HG03558 (cell line): ENCODE measurements at regions not wholly inside any gene's neighbourhood (a gene's known extent, or its start where the extent isn't known, plus 50 kb on each side); places are given as distances from the start of the nearest gene placed in this dataset.
"Not testable (repeated sequence)": the region's sequence is repeated elsewhere in the genome, so short reads cannot be mapped to it uniquely, and the experiment has no call there.

Experiments
- ATAC-seq: cut with Tn5 transposase; IDR thresholded peaks from one replicate; pipeline ENCODE4 v1.9.1; 2021; ENCODE audit warnings: moderate number of reproducible peaks; ENCODE audit not compliant: unreplicated experiment; ENCODE audit errors: extremely low read depth

GRCh38 chrX:1071351-1071750 is 141.1 kb downstream of the CRLF2 start:
- no peak for ATAC-seq

- ATAC-seq = no peak
These were observed 150.1 kb downstream of the CRLF2 start for GRCh38 chrX:1062351-1062750.

- no peak for ATAC-seq
These were observed 151.9 kb downstream of the CRLF2 start for GRCh38 chrX:1060562-1060960.

DNA sequence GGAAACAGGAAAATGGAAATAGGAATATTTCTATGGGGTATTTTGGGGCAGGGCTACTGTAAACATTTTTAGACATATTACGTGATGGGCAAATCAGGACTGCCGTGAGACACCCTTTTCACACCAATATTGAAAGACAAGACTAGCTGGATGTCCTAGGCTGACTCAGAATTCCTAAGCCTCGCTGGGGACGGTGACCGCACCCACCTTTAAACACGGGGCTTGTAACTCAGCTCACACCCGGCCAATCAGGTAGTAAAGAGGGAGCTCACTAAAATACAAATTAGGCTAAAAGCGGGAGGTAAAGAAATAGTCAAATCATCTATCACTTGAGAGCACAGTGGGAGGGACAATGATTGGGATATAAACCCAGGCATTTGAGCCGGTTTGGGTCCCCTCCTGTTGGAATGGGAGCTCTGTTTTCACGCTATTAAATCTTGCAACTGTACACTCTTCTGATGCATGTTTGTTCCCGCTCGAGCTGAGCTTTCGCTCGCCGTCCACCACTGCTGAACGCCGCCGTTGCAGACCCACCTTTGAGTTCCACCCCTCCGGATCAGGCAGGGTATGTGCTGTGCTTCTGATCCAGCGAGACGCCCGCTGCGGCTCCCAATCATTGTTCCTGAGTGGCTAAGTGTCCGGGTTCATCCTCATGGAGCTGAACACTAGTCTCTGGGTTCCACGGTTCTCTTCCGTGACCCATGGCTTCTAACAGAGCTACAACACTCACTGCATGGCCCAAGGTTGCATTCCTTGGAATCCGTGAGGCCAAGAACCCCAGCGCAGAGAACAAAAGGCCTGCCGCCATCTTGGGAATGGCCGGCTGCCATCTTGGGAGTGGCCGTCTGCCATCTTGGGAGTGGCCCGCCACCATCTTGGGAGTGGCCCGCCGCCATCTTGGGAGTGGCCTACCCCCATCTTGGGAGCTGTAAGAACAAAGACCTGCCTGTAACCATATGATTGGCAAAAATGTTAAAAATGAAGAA is 152.6 kb downstream of the CRLF2 start:
- ATAC-seq = no peak

GRCh38 chrX:1053600-1053999 is 158.8 kb downstream of the CRLF2 start:
- not testable (repeated sequence) for ATAC-seq

DNA sequence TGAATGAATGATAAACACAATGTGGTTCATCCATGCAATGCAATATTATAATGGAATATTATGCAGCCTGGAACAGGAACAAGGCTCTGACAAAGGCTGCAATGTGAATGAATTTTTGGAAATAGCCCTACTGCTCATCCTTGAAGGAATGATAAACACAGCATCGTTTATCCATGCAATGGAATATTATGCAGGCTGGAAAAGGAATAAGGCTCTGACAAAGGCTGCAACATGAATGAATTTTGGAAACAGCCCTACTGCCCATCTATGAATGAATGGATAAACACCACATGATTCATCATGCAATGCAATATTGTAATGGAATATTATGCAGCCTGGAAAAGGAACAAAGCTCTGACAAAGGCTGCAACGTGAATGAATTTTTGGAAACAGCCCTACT is 159.4 kb downstream of the CRLF2 start:
- ATAC-seq = no peak

GRCh38 chrX:1052021-1052420 is 160.4 kb downstream of the CRLF2 start:
- no peak for ATAC-seq

DNA sequence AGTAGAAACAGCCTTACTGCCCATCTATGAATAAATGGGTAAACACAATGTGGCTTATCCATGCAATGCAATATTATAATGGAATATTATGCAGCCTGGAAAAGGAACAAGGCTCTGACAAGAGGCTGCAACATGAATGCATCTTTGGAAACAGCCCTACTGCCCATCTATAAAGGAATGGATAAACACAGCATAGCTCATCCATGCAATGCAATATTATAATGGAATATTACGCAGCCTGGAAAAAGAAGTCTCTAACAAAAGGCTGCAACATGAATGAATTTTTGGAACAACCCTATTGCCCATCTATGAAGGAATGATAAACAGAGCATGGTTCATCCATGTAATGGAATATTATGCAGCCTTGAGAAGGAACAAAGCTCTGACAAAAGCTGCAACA is 161.0 kb downstream of the CRLF2 start:
- no peak for ATAC-seq

DNA sequence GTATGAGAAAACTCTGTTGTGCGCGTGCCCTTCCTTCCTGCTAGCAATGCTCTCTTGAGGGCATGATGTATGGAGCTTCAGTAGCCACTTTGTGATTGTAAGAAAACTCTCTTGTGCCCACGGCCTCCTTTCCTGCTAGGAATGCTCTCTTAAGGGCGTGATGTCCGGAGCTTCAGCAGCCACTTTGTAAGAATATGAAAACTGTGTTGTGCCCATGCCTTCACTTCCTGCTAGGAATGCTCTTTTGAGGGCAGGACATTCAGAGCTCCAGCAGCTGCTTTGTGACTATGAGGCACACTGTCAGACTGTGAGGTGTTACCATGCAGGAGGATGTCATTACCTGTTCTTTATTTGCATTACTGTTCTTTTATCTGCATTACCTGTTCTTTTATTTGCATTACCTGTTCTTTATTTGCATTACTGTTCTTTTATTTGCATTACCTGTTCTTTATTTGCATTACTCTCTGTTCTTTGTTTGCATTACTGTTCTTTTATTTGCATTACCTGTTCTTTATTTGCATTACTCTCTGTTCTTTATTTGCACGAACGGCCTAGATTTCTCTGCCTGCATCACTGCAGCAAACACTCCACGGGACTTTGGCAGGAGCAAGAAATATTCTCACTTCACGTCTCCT is 166.7 kb downstream of the CRLF2 start:
- no peak for ATAC-seq

- ATAC-seq = no peak
These were observed 171.4 kb downstream of the CRLF2 start for GRCh38 chrX:1041091-1041490.

GRCh38 chrX:1035931-1036330 is 176.5 kb downstream of the CRLF2 start:
- ATAC-seq = not testable (repeated sequence)

DNA sequence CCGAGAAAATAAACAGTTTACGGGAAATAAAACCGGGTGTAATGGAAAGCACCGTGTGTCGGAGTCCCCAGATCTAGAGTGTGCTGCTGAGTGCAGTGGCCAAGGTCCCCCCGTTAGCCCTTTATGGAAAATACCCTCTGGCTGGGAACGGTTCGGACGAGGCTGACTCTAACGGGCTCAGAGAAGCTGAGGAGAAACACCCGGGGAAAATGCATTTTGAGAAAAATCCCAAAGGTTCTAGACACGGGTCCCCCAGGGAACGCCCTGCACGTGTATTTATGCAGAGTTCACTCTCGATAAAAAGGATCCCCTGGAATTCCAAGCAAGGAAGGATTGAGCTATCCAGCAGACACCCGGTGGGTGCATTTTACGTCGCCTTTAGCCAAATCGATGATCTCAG is 177.2 kb downstream of the CRLF2 start:
- ATAC-seq = no peak

DNA sequence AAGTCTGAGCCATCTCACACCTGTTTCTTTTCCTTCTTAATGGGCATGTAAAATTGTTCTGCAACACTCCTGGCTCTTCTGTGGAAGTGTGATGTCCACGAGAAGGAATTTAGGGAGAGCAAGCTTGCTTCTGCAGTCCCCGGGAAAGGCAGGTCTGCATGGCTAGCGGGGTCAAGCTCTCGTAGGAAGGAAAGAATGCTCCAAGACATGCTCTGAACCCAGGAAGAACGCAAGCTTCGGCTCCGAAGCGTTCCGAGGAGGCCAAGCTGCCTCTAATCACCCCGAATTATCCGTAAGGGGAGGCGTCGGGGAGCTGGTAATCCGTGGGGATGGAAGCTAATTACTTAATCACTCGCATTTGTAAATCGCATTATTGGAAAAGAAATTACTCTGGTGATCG is 177.7 kb downstream of the CRLF2 start:
- no peak for ATAC-seq

DNA sequence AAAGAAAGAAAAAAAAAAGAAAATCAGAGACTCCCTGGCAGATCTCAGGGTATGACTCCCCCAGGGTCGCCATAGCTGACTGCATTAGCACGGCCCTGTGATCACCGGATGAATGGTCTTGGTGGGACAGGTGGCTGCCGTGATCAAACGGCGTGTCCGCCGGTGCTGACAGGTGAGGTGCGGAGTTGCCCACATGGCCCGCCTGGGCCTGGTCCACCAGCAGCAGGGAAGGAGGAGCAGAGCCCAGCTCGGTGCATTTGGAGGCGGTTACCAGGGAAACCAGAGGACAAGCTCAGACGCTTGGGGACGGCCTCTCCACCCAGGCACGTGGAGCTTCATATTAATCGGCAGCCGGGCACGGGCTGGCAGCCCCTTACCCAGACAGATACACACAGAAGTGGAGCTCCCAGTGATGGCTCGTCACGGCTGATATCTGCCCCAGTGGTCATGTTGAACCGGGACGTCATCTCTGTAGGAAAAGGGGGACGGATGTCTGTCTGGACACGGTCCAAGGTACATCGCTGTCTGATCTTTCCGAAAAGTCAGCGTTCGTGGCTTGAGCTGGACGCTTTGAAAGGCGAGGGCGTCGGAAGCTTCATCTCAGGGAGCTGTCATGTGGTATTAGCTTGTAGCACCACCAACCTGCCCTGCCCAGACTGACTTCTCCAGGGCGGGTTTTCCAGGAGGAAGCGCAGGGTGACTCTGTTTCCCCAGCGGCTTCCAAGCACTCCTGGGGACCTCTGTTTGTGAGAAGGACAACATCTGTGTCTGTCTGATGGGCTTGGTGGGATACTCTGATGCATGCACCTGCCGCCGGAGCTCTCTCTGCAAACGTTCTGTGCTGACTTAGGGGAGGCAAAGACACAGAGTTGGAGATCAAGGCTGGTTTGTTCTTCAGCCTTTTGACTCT is 180.7 kb downstream of the CRLF2 start:
- no peak for ATAC-seq

- no peak for ATAC-seq
These were observed 183.0 kb downstream of the CRLF2 start for GRCh38 chrX:1029494-1029893.

DNA sequence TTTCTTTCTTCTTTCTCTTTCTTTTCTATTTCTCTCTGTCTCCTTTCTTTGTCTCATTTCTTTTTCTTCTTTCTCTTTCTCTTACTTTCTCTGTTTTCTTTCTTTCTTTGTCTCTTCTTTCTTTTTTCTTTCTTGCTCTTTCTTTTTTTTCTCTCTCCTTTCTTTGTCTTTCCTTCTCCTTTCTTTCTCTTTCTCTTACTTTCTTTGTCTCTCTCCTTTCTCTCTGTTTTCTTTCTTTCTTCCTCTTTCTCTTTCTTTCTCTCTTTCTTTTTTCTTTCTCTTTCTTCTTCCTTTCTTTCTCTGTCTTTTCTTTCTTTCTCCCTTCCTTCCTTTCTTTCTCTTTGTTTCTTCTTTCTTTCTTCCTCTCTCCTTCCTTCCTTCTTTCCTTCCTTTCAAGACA is 184.8 kb downstream of the CRLF2 start:
- ATAC-seq = no peak

DNA sequence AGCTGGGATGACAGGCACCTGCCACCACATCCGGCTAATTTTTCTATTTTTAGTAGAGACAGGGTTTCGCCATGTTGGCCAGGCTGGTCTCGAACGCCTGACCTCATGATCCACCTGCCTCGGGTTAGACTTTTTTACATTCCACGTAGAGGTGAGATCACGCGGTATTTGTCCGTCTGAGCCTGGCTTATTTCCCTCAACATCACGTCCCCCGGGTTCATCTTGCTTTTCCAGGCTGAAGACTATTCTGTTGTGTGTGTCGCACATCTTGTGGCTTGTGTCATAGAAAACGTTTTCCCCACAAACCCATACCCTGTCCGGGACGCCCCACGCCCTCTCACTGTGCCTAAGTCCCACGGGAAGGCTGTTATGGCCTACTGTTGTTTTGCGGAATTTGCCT is 185.3 kb downstream of the CRLF2 start:
- no peak for ATAC-seq

GRCh38 chrX:1026263-1027015 is 186.0 kb downstream of the CRLF2 start:
- no peak for ATAC-seq

DNA sequence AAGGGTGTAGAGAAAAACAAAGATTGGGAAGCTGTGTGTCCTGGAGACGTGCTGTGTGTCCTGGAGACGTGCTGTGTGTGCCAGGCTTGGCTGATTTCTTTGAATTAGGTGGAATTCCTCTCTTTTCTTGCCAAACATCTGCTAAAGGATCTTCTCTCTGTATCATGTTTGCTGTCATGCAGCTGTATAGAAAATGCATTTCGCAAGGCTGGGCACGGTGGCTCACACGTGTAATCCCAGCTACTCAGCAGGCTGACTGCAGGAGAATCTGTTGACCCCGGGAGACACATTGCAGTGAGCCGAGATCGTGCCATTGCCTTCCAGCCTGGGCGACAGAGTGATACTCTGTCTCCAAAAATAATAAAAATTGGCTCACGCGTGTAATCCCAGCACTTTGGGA is 187.0 kb downstream of the CRLF2 start:
- no peak for ATAC-seq

GRCh38 chrX:1023676-1024075 is 188.8 kb downstream of the CRLF2 start:
- no peak for ATAC-seq
